K562 (cell line): ENCODE measurements at regions not wholly inside any gene's neighbourhood (a gene's known extent, or its start where the extent isn't known, plus 50 kb on each side); places are given as distances from the start of the nearest gene placed in this dataset.

Experiments used
- BDP1 ChIP-seq: IDR thresholded peaks from 3 replicates; pipeline ENCODE4 v1.6.1; 2011; ENCODE audit not compliant: insufficient read length, insufficient read depth
- CBX2 ChIP-seq: fragments of 200-600 bp; sonication (generic); IDR thresholded peaks from one replicate; pipeline ENCODE4 v1.6.1; 2012; ENCODE audit warnings: mild to moderate bottlenecking, low read length, inconsistent platforms; ENCODE audit not compliant: insufficient read depth, poor library complexity, severe bottlenecking
- GTF2A2 ChIP-seq: IDR thresholded peaks from 2 replicates; pipeline ENCODE4 v1.6.1; 2016; ENCODE audit warnings: mild to moderate bottlenecking, missing genetic modification characterization, missing compliant biosample characterization
- HIVEP1 ChIP-seq: fragments of 250-450 bp; sonication (Bioruptor Pico); IDR thresholded peaks from 2 replicates; pipeline ENCODE4 v1.4.0; 2020; ENCODE audit warnings: mild to moderate bottlenecking
- RBM14 ChIP-seq: fragments of 200-400 bp; formaldehyde crosslinking; IDR thresholded peaks from 2 replicates; pipeline ENCODE4 v1.6.1; 2018; ENCODE audit warnings: low read depth, mild to moderate bottlenecking, low read length, moderate library complexity, borderline replicate concordance; ENCODE audit not compliant: insufficient read depth
- RFX5 ChIP-seq: IDR thresholded peaks from 2 replicates; pipeline ENCODE4 v1.6.1; 2011; ENCODE audit warnings: low read depth, mild to moderate bottlenecking, improper control_type of control experiment, low read length
- YY1 ChIP-seq, 3 experiments: IDR thresholded peaks; 2 replicates each; pipeline ENCODE4 v1.6.1; 2011; ENCODE audit warnings: low read length in 2 of 3, mild to moderate bottlenecking in 2 of 3, moderate library complexity in 2 of 3, borderline replicate concordance in 1 of 3, control low read depth in 1 of 3, low read depth in 1 of 3; ENCODE audit not compliant: insufficient read depth in 3 of 3, insufficient replicate concordance in 2 of 3, control insufficient read depth in 1 of 3, insufficient read length in 1 of 3; ENCODE audit errors: extremely low read depth in 1 of 3
- ZBTB49 ChIP-seq: sonication (generic); formaldehyde crosslinking; IDR thresholded peaks from 2 replicates; pipeline ENCODE4 v1.8.0; 2022; ENCODE audit warnings: missing genetic modification reagents, mild to moderate bottlenecking, borderline replicate concordance
- ZFP1 ChIP-seq: fragments of 450-650 bp; formaldehyde crosslinking; IDR thresholded peaks from 2 replicates; pipeline ENCODE4 v1.4.0; 2020; ENCODE audit warnings: mild to moderate bottlenecking, mixed read lengths
- ZNF253 ChIP-seq: fragments of 250-450 bp; sonication (Bioruptor Pico); conservative IDR thresholded peaks from 2 replicates; pipeline ENCODE4 v1.6.1; 2021; ENCODE audit warnings: mild to moderate bottlenecking
- ZNF830 ChIP-seq: fragments of 250-450 bp; sonication (Bioruptor Pico); IDR thresholded peaks from 2 replicates; pipeline ENCODE4 v1.5.0; 2021; ENCODE audit warnings: mild to moderate bottlenecking
- TF ChIP-seq, protein P1 (sequence below): fragments of 450-650 bp; formaldehyde crosslinking; IDR thresholded peaks from 2 replicates; pipeline ENCODE4 v1.4.0; 2020; ENCODE audit warnings: mild to moderate bottlenecking
- TF ChIP-seq, protein P2 (sequence below): fragments of 450-650 bp; IDR thresholded peaks from 2 replicates; pipeline ENCODE4 v1.6.1; 2017; ENCODE audit warnings: antibody characterized with exemption

- TF ChIP-seq, protein P1, sequence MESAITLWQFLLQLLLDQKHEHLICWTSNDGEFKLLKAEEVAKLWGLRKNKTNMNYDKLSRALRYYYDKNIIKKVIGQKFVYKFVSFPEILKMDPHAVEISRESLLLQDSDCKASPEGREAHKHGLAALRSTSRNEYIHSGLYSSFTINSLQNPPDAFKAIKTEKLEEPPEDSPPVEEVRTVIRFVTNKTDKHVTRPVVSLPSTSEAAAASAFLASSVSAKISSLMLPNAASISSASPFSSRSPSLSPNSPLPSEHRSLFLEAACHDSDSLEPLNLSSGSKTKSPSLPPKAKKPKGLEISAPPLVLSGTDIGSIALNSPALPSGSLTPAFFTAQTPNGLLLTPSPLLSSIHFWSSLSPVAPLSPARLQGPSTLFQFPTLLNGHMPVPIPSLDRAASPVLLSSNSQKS: no peak
- TF ChIP-seq GTF2A2: no peak
- no peak for TF ChIP-seq BDP1
- TF ChIP-seq HIVEP1 (CRISPR knock-in tag): no peak
- TF ChIP-seq CBX2: no peak
- TF ChIP-seq ZNF830 (CRISPR knock-in tag): no peak
- TF ChIP-seq RBM14: no peak
- TF ChIP-seq, protein P2, sequence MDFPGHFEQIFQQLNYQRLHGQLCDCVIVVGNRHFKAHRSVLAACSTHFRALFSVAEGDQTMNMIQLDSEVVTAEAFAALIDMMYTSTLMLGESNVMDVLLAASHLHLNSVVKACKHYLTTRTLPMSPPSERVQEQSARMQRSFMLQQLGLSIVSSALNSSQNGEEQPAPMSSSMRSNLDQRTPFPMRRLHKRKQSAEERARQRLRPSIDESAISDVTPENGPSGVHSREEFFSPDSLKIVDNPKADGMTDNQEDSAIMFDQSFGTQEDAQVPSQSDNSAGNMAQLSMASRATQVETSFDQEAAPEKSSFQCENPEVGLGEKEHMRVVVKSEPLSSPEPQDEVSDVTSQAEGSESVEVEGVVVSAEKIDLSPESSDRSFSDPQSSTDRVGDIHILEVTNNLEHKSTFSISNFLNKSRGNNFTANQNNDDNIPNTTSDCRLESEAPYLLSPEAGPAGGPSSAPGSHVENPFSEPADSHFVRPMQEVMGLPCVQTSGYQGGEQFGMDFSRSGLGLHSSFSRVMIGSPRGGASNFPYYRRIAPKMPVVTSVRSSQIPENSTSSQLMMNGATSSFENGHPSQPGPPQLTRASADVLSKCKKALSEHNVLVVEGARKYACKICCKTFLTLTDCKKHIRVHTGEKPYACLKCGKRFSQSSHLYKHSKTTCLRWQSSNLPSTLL: no peak
- TF ChIP-seq ZNF253: no peak
- TF ChIP-seq YY1 (IDR thresholded peaks at IDR 0.05; ENCODE audit: borderline replicate concordance in 1 of 3, control insufficient read depth in 1 of 3, extremely low read depth in 1 of 3, insufficient read depth in 3 of 3, insufficient read length in 1 of 3, insufficient replicate concordance in 2 of 3, low read depth in 1 of 3, low read length in 2 of 3): no peak
- no peak for TF ChIP-seq RFX5
- no peak for TF ChIP-seq ZFP1 (CRISPR knock-in tag)
- no peak for TF ChIP-seq ZBTB49 (CRISPR knock-in tag)
These were observed 824.2 kb upstream of the FAM98A start (continued) for GRCh38 chr2:34423301-34423700.
